Body of pancreas (tissue), 4 donors: ENCODE measurements at regions not wholly inside any gene's neighbourhood (a gene's known extent, or its start where the extent isn't known, plus 50 kb on each side); places are given as distances from the start of the nearest gene placed in this dataset.
"Not testable (repeated sequence)": the region's sequence is repeated elsewhere in the genome, so short reads cannot be mapped to it uniquely, and the experiment has no call there.

ENCODE experiments used
- CTCF ChIP-seq, 7 experiments: fragments of 450-650 bp in 4 of 7; fragments of 200-600 bp in 3 of 7; sonication (generic) in 3 of 7; IDR thresholded peaks; one replicate each; pipeline ENCODE4 v1.5.1; 2016 to 2019; ENCODE audit warnings: antibody characterized with exemption in 7 of 7
- POLR2A ChIP-seq, 3 donors: fragments of 450-650 bp; IDR thresholded peaks; one replicate each; pipeline ENCODE4 v1.6.1; 2016; ENCODE audit warnings: antibody characterized with exemption in 3 of 3, mild to moderate bottlenecking in 2 of 3

GRCh38 chr11:16503891-16504290 lies 147.5 kb upstream of the SOX6 start:
- not testable (repeated sequence) for TF ChIP-seq CTCF, POLR2A (IDR thresholded peaks at IDR 0.05)
